ENCODE measurements at regions not wholly inside any gene's neighbourhood (a gene's known extent, or its start where the extent isn't known, plus 50 kb on each side); places are given as distances from the start of the nearest gene placed in this dataset.

- DNase-seq, result no peak
These were observed 250.6 kb upstream of the GPR26 start for GRCh38 chr10:123415523-123415922.

GRCh38 chr10:123417414-123417813 lies 248.7 kb upstream of the GPR26 start:
- DNase-seq, result no peak

- DNase-seq, result no peak
These were observed 244.7 kb upstream of the GPR26 start for GRCh38 chr10:123421461-123421860.

- no peak for DNase-seq
These were observed 243.9 kb upstream of the GPR26 start for GRCh38 chr10:123422261-123422660.

GRCh38 chr10:123424537-123424936 lies 241.6 kb upstream of the GPR26 start:
- no peak for DNase-seq

- no peak for DNase-seq
These were observed 240.5 kb upstream of the GPR26 start for GRCh38 chr10:123425680-123426079.

GRCh38 chr10:123427165-123427786 lies 238.9 kb upstream of the GPR26 start:
- DNase-seq, result no peak

- DNase-seq, result peak; percentile 12
These were observed 237.8 kb upstream of the GPR26 start for GRCh38 chr10:123428391-123428790.

GRCh38 chr10:123429706-123430221 lies 236.4 kb upstream of the GPR26 start:
- DNase-seq, result no peak

GRCh38 chr10:123433539-123433938 lies 232.6 kb upstream of the GPR26 start:
- DNase-seq, result no peak

- no peak for DNase-seq
These were observed 231.6 kb upstream of the GPR26 start for GRCh38 chr10:123434435-123435039.

GRCh38 chr10:123442901-123443300 lies 223.3 kb upstream of the GPR26 start:
- no peak for DNase-seq

GRCh38 chr10:123443924-123444323 lies 222.2 kb upstream of the GPR26 start:
- no peak for DNase-seq

GRCh38 chr10:123445261-123445775 lies 220.8 kb upstream of the GPR26 start:
- DNase-seq, result no peak

GRCh38 chr10:123446449-123447156 lies 219.6 kb upstream of the GPR26 start:
- DNase-seq, result no peak

GRCh38 chr10:123449234-123449962 lies 216.8 kb upstream of the GPR26 start:
- DNase-seq, result no peak

- no peak for DNase-seq
These were observed 215.1 kb upstream of the GPR26 start for GRCh38 chr10:123450956-123451605.

GRCh38 chr10:123451618-123452245 lies 214.4 kb upstream of the GPR26 start:
- no peak for DNase-seq

- DNase-seq, result no peak
These were observed 211.2 kb upstream of the GPR26 start for GRCh38 chr10:123454987-123455386.

GRCh38 chr10:123455861-123456260 lies 210.3 kb upstream of the GPR26 start:
- DNase-seq, result no peak

GRCh38 chr10:123458933-123459332 lies 207.2 kb upstream of the GPR26 start:
- DNase-seq, result no peak
